HG03575 (cell line): ENCODE measurements at regions not wholly inside any gene's neighbourhood (a gene's known extent, or its start where the extent isn't known, plus 50 kb on each side); places are given as distances from the start of the nearest gene placed in this dataset.

Experiments
- ATAC-seq: cut with Tn5 transposase; IDR thresholded peaks from one replicate; pipeline ENCODE4 v1.9.1; 2021; ENCODE audit not compliant: unreplicated experiment, insufficient number of reproducible peaks, low FRiP score; ENCODE audit errors: extremely low read depth

DNA sequence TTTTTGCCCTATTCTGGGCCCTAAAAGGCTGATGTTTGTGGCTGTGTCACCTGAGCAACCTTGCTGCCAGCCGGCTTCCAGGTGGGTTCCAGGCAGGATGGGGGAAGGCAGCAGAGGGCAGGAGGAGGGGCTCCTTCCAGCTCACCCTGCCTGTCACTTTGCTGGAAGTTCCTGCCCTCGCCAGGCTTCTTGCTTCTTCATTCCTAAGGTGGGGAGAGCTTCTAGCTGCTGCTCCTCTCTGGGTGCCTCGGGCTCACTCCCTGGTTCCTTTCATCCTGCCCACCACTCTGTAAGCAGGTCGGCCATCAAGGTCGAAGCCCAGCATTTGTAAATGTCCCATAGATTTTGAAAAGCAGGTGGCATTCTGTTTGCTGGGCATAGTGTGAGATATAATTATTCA lies 249.4 kb upstream of the HS6ST1 start:
- no peak for ATAC-seq

GRCh38 chr2:128573116-128573515 lies 254.4 kb upstream of the HS6ST1 start:
- ATAC-seq = no peak

- ATAC-seq = no peak
These were observed 254.9 kb upstream of the HS6ST1 start for GRCh38 chr2:128573531-128573930.

GRCh38 chr2:128577141-128577930 lies 258.7 kb upstream of the HS6ST1 start:
- ATAC-seq = no peak

GRCh38 chr2:128578406-128579390 lies 260.0 kb upstream of the HS6ST1 start:
- ATAC-seq = no peak

GRCh38 chr2:128579825-128580224 lies 261.2 kb upstream of the HS6ST1 start:
- no peak for ATAC-seq

DNA sequence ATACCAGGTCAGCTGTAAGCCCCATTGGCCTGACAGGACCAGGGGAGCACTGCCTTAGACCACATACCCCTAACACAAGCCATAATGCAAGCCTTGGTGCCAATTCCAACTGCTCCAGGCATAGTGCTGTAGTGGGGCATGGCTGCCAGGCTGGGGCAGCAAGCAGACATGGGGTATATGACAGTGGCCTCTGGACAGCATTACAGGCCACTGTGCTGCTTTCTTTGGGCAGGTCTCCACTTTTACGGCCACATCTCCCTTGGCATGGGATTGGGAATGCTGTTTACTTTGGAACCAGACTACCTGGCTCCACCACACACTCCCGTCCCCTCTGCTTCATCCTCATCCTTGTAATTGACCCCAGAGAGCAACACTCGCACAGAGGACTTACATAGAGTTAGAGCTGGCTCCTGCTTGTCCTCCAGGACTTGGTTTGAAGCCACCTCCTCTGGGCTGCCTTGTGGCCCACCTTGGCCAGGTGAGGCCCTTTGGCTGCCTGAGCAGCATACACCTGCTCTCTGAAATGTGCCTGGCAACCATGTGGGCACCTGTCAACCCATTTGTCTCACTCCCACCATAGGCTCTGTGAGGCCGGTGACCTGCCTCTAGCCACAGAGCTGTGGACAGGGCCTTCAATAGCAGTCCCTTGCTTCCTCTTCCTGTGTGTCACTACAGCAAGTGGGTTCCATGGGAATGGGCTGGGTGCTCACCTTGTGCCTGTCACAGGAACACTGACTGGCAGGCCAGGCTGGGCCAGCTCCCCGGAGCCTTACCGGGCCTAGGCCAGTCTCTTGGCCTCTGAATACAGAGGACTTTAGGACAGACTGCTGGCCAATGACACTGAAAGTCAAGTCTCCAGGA lies 262.6 kb upstream of the HS6ST1 start:
- ATAC-seq = no peak

DNA sequence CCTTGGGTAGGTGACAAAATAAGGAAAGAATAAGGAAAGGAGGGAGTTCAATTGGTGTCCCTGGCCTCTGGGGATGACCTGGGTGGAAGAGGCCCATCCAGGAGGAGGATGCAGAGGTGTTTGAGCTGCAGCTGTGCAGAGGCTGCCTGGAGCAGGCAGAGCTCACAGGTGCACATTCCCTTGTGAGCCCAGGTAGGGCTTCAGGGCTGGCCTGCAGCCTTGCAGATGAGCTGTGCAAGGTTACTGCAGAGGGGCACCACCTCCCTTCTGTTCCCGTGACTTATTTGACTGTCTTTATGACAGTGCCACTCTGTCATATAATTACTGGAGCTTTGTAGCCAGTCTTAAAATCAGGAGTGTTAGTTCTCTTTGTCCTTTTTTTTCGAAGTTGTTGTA lies 263.2 kb upstream of the HS6ST1 start:
- no peak for ATAC-seq

- no peak for ATAC-seq
These were observed 265.7 kb upstream of the HS6ST1 start for GRCh38 chr2:128584296-128584890.

GRCh38 chr2:128585706-128586105 lies 267.0 kb upstream of the HS6ST1 start:
- no peak for ATAC-seq

DNA sequence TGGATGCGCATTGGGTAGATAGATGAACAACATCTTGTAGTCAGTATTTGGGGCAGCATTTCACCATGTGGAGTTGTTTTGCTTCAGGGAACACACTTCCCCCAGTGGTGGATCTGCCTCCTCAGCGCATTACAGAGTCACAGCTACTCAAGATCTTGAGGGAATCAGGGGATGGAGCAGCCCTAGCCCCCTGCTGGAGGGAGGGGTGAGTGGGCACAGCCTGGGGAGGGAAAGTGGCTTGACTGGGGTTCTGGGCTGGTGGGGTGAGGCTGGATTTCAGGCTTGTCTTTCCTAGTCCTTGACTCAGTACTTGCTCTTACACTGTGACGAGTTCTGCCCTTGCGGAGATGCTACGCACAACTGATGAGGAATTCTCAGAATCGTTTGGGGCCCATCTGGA lies 271.0 kb upstream of the HS6ST1 start:
- no peak for ATAC-seq

DNA sequence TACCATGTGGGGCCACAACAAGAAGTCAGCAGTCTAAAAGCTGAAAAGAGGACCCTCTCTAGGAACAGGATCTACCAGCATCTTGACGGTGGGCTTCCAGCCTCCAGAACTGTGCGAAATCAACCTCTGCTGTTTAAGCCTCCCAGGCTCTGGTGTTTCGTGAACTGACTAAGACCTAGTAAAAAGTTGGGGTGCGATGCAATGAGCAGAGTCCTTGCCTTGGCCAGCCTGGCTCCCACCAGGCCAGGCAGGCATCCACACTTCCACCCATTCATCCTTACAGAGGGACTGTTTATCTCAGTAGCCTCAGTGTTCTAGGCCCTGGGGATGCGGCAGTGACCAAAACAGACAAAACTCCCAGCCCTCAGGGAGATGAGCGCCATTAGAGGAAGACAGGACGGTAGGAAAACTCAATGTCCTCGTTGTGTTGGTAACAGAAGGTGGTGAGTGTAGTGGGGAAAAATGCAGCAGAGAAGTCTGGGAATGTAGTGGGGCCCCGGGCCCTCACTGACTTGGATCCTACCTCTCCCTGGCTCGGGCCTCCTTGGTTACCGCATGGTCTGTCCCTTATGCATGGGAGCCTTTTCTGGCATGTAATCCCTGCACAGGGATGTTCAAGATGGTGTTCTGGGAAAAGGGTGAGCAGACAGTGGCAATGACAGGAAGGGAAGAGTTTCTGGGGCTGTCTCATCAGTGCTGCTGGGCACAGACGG lies 271.8 kb upstream of the HS6ST1 start:
- no peak for ATAC-seq

DNA sequence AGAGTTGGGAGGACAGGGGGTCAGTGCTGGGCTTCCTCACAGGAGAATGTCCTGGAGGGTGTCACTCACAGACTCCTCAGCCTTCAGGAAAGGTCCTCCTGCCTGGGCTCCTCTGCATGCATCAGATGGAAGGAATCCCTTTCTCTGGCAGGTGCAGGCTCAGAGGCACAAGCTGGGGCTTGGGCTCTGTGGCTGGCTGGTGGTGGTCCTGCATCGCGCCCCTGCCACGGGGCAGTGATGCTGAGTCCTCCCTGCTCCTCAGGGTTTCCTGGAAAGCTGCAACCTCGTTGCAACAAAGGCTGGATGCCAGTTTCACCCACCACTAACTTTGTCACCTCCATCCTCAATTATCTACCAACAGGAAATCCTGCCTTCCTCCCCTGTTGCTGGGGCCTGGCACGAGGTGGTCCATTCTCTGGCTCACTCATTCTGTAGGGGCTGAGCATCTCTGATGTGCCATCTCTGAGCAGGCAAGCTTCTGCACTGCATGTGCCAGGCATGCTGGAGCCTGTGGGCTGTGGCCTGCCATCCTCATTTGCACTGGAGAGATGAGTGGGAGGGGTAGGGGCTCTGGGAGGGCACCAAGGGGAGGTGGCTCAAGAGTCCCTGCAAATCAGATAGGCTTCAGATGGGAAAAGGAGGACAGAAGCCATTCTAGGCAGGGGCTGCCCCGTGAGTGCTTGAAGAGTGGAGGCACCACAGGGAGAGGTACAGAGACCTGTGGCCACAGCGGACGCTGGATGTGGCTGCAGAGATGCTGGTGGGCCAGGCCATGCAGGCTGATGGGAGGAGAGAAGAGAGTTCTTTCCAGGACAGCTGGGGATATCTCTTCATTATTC lies 272.6 kb upstream of the HS6ST1 start:
- no peak for ATAC-seq

DNA sequence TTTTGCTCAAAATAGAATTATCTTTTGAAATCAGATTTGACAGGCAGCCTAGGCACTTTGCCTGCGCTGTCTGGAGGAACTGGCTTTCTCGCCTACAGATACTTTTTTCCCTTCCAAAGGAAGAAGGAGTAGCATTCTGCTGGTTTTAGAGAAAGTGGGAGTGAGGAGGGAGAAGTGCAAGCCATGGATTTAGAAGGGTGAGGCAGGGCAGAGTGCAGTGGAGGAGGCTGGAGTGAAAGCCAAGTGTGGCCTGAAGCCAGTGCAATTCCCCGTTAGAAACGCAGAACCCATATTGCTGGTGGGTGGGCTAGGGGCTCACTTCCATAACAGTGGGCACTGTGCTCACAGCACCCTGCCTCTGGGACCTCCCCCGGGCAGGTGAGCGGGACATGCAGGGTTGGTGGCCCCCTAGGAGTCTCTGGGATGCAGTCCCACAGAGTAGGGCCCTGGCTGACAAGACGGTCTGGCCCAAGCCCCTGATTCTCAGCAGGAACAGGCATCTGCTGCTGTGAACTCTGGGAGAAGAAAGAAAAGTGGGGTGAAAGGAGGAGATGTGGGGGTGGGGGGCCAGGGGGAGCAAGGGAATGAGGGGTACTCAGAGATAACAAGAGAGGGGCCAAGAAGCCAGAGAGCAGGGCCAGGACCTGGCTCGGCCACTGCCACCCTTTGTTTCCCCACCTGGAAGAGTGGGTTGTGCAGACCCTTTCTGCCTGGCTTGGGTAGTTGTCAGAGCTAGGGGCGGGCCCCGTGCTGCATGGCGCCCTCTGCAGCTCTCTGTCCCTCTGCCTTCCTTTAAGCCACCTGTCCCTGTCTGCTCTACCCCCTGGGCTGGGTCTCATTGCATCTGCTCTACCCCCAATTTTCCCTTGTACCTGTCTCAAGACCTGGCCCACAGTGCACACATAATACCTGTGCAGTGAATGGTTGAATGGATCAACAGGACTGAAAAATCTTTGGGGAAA lies 273.5 kb upstream of the HS6ST1 start:
- ATAC-seq = no peak

- no peak for ATAC-seq
These were observed 274.8 kb upstream of the HS6ST1 start for GRCh38 chr2:128593518-128593878.

DNA sequence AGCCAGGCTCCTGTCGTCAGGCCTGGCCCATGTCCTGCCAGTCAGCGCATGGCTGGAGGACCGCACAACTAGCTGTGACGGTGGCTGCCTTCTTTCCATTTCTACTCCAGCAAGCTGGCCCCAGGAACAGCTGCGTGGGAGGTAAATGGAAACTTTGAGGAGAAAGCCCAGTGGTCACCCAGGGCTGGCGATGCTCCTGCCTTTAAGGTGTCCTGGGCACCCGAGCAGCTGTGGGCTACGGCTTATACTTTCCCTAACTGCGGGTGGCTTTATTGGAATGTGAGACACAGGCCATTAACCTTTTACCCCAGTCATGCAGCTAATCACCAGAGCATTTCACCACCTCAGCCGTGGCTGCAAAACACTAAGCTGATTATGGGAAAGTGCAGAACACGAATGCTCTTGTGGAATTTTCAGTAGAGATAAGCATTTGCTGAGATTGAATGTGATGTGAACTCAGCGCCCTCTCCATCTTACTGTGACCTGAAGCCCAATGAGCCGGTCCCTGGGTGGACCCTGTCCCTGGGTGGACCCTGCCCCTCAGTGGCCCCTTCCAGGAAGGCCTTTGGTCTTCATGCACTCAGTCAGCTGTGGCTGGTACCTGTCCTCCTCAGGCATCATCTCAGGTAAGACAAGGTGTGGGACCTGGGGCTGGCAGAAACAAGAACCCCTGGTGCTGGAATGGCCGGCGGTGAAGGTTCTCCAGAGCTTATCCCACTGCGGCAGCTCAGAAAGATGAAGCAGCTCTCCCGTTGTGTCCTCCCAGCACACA lies 275.4 kb upstream of the HS6ST1 start:
- ATAC-seq = no peak
